ENCODE measurements at regions not wholly inside any gene's neighbourhood (a gene's known extent, or its start where the extent isn't known, plus 50 kb on each side); places are given as distances from the start of the nearest gene placed in this dataset.

GRCh38 chr2:46818819-46819218 is 96.8 kb downstream of the MCFD2 start:
- Histone ChIP-seq H3K36me3 (ENCODE audit: insufficient read depth in 1 of 2, low read depth in 1 of 2) (no peaks in the 10 kb centered on the region), H3K4me1 (peaks cover 27% of the 10 kb centered on the region), H3K27me3 (ENCODE audit: insufficient read depth in 3 of 3, low read length in 2 of 3) (no peaks in the 10 kb centered on the region), H3K27ac (peak overlapping the region; percentile 72), H3K4me3 (no peak overlapping the region), H3K9me3 (no peaks in the 10 kb centered on the region)
- DNase-seq: no peak
- no peak for TF ChIP-seq CTCF (IDR thresholded peaks at IDR 0.05)
- ATAC-seq: peak in 1 of 4 donors; percentile 5
- intact Hi-C loops (cut with DNase I): loop anchor here in 1 of 2 donors (5.0 kb wide), 1 partner anchor 53 kb away; no protein-coding TSS in a partner anchor
- WGBS, 3 donors: 74 to 90% (median 85%) methylated on average over 2 of the region's 2 CpGs

- Histone ChIP-seq H3K9me3 (no peaks in the 10 kb centered on the region), H3K27ac (peak overlapping the region; percentile 72), H3K4me3 (no peak overlapping the region), H3K4me1 (peaks cover 32% of the 10 kb centered on the region), H3K36me3 (ENCODE audit: insufficient read depth in 1 of 2, low read depth in 1 of 2) (no peaks in the 10 kb centered on the region), H3K27me3 (ENCODE audit: insufficient read depth in 3 of 3, low read length in 2 of 3) (no peaks in the 10 kb centered on the region)
- TF ChIP-seq CTCF (IDR thresholded peaks at IDR 0.05): no peak
- intact Hi-C loops (cut with DNase I): loop anchor here in 1 of 2 donors (5.0 kb wide), 1 partner anchor 54 kb away; no protein-coding TSS in a partner anchor
- peak; percentile 81 to 96 (median 94) for ATAC-seq
- 3 to 9% (median 7%) methylated on average over 6 of the region's 6 CpGs for WGBS, 3 donors
- peak; percentile 85 to 94 for DNase-seq
Observed at GRCh38 chr2:46818141-46818621, 97.4 kb downstream of the MCFD2 start.

GRCh38 chr2:46816846-46817726 is 98.5 kb downstream of the MCFD2 start:
- no peak for TF ChIP-seq CTCF (IDR thresholded peaks at IDR 0.05)
- peak overlapping the region; percentile 72 for H3K27ac ChIP-seq
- H3K36me3 ChIP-seq (ENCODE audit: insufficient read depth in 1 of 2, low read depth in 1 of 2): no peaks in the 10 kb centered on the region
- intact Hi-C loops (cut with DNase I): loop anchor here in 1 of 2 donors (5.0 kb wide), 1 partner anchor 55 kb away; no protein-coding TSS in a partner anchor
- peaks cover 43% of the 10 kb centered on the region for H3K4me1 ChIP-seq
- H3K4me3 ChIP-seq: no peak overlapping the region
- ATAC-seq (no peak), DNase-seq (no peak)
- H3K27me3 ChIP-seq (ENCODE audit: insufficient read depth in 3 of 3, low read length in 2 of 3): no peaks in the 10 kb centered on the region
- WGBS, 3 donors: 90 to 96% (median 95%) methylated on average over 11 of the region's 11 CpGs
- no peaks in the 10 kb centered on the region for H3K9me3 ChIP-seq

- H3K27me3 ChIP-seq (ENCODE audit: insufficient read depth in 3 of 3, low read length in 2 of 3): no peaks in the 10 kb centered on the region
- H3K27ac ChIP-seq: no peak overlapping the region
- intact Hi-C loops (cut with DNase I): loop anchor here in 1 of 2 donors (5.0 kb wide), 1 partner anchor 56 kb away; no protein-coding TSS in a partner anchor
- no peak for DNase-seq
- 97 to 98% (median 98%) methylated on average over 11 of the region's 11 CpGs for WGBS, 3 donors
- no peak for TF ChIP-seq CTCF (IDR thresholded peaks at IDR 0.05)
- no peaks in the 10 kb centered on the region for H3K9me3 ChIP-seq
- no peak for ATAC-seq
- H3K36me3 ChIP-seq (ENCODE audit: insufficient read depth in 1 of 2, low read depth in 1 of 2): no peaks in the 10 kb centered on the region
- no peak overlapping the region for H3K4me3 ChIP-seq
- H3K4me1 ChIP-seq: peaks cover 41% of the 10 kb centered on the region
Observed at GRCh38 chr2:46816151-46816845, 99.3 kb downstream of the MCFD2 start.
